Gastrocnemius medialis (tissue), 4 donors: ENCODE measurements at regions not wholly inside any gene's neighbourhood (a gene's known extent, or its start where the extent isn't known, plus 50 kb on each side); places are given as distances from the start of the nearest gene placed in this dataset.
"Not testable (repeated sequence)": the region's sequence is repeated elsewhere in the genome, so short reads cannot be mapped to it uniquely, and the experiment has no call there.

Experiments
- CTCF ChIP-seq, 5 experiments: fragments of 450-650 bp in 3 of 5; fragments of 200-600 bp in 2 of 5; sonication (generic) in 2 of 5; IDR thresholded peaks in 4 of 5; conservative IDR thresholded peaks in 1 of 5; 1 replicate in 4 of 5; 2 replicates in 1 of 5; pipeline ENCODE4 v1.5.1; 2016 to 2019; ENCODE audit warnings: antibody characterized with exemption in 5 of 5, mild to moderate bottlenecking in 3 of 5, moderate library complexity in 3 of 5
- POLR2A ChIP-seq, 2 donors: fragments of 450-650 bp; IDR thresholded peaks; one replicate each; pipeline ENCODE4 v1.6.1; 2017; ENCODE audit warnings: antibody characterized with exemption in 2 of 2, mild to moderate bottlenecking in 2 of 2, moderate library complexity in 2 of 2

- TF ChIP-seq CTCF (IDR thresholded peaks at IDR 0.05 in 4 of 5, conservative IDR thresholded peaks at IDR 0.05 in 1 of 5); POLR2A (IDR thresholded peaks at IDR 0.05): not testable (repeated sequence)
These were observed 51.6 kb upstream of the FSIP2 start for GRCh38 chr2:185687001-185687400.
